ENCODE measurements at regions not wholly inside any gene's neighbourhood (a gene's known extent, or its start where the extent isn't known, plus 50 kb on each side); places are given as distances from the start of the nearest gene placed in this dataset.

DNA sequence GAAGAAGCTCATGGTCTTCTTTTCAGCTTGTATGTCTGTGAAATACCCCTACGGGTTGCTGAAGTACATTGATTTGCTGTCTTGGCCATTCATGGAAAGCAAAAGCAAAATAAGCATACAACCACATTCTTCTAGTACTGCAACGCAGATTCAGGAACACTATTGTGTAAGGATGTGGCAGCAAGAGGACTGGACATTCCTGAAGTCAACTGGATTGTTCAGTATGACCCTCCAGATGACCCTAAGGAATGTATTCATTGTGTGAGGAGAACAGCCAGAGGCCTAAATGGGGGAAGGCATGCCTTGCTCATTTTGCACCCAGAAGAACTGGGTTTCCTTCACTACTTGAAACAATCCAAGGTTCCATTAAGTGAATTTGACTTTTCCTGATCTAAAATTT, 133.4 kb upstream of the ANKRD1 start:
- 72% methylated on average over 2 of the region's 2 CpGs for WGBS

DNA sequence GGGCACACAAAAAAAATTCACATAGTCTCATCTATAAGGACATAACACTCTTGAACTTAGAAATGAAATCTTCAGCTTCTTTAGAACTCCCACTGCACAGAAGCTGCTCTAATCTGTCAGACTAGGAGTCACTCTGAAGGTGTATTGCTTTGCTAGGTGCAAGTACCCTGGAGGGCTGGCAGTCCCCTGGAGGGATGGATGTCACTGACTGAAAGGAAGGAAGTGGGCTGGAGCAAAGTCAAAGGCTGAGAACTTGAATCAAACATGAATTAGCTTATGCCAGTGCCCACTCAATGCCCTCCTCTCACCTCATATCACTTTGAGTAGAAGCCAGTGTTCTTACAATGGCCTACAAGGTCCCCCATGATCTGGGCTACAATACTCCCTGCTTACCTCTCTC, 140.3 kb upstream of the ANKRD1 start:
- TF ChIP-seq, protein P1, sequence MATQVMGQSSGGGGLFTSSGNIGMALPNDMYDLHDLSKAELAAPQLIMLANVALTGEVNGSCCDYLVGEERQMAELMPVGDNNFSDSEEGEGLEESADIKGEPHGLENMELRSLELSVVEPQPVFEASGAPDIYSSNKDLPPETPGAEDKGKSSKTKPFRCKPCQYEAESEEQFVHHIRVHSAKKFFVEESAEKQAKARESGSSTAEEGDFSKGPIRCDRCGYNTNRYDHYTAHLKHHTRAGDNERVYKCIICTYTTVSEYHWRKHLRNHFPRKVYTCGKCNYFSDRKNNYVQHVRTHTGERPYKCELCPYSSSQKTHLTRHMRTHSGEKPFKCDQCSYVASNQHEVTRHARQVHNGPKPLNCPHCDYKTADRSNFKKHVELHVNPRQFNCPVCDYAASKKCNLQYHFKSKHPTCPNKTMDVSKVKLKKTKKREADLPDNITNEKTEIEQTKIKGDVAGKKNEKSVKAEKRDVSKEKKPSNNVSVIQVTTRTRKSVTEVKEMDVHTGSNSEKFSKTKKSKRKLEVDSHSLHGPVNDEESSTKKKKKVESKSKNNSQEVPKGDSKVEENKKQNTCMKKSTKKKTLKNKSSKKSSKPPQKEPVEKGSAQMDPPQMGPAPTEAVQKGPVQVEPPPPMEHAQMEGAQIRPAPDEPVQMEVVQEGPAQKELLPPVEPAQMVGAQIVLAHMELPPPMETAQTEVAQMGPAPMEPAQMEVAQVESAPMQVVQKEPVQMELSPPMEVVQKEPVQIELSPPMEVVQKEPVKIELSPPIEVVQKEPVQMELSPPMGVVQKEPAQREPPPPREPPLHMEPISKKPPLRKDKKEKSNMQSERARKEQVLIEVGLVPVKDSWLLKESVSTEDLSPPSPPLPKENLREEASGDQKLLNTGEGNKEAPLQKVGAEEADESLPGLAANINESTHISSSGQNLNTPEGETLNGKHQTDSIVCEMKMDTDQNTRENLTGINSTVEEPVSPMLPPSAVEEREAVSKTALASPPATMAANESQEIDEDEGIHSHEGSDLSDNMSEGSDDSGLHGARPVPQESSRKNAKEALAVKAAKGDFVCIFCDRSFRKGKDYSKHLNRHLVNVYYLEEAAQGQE (IDR thresholded peaks at IDR 0.05): no peak
- TF ChIP-seq JUND (IDR thresholded peaks at IDR 0.05): no peak
- TF ChIP-seq, protein P2, sequence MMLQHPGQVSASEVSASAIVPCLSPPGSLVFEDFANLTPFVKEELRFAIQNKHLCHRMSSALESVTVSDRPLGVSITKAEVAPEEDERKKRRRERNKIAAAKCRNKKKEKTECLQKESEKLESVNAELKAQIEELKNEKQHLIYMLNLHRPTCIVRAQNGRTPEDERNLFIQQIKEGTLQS (IDR thresholded peaks at IDR 0.05): no peak
- no peak for TF ChIP-seq GABPA (IDR thresholded peaks at IDR 0.05 in 1 of 2, conservative IDR thresholded peaks at IDR 0.05 in 1 of 2)
- TF ChIP-seq HNF4G (IDR thresholded peaks at IDR 0.05): no peak
- TF ChIP-seq RAD21 (IDR thresholded peaks at IDR 0.05): no peak
- no peak for TF ChIP-seq RXRA (IDR thresholded peaks at IDR 0.05)
- no peak for TF ChIP-seq TAF1 (conservative IDR thresholded peaks at IDR 0.05)
- no peak for TF ChIP-seq SP1 (IDR thresholded peaks at IDR 0.05)
- TF ChIP-seq, protein P3, sequence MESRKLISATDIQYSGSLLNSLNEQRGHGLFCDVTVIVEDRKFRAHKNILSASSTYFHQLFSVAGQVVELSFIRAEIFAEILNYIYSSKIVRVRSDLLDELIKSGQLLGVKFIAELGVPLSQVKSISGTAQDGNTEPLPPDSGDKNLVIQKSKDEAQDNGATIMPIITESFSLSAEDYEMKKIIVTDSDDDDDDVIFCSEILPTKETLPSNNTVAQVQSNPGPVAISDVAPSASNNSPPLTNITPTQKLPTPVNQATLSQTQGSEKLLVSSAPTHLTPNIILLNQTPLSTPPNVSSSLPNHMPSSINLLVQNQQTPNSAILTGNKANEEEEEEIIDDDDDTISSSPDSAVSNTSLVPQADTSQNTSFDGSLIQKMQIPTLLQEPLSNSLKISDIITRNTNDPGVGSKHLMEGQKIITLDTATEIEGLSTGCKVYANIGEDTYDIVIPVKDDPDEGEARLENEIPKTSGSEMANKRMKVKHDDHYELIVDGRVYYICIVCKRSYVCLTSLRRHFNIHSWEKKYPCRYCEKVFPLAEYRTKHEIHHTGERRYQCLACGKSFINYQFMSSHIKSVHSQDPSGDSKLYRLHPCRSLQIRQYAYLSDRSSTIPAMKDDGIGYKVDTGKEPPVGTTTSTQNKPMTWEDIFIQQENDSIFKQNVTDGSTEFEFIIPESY (IDR thresholded peaks at IDR 0.05): no peak
- no peaks in the 10 kb centered on the region for H3K4me1 ChIP-seq (ENCODE audit: control insufficient read depth in 4 of 4, insufficient read depth in 4 of 4, low read length in 3 of 4)
- no peak overlapping the region for H3K27ac ChIP-seq (ENCODE audit: low read depth in 1 of 2, low read length in 2 of 2)

More for the DNA sequence above, 133.4 kb upstream of the ANKRD1 start:
- no peaks in the 10 kb centered on the region for H3K27me3 ChIP-seq (ENCODE audit: control insufficient read depth in 4 of 4, insufficient read depth in 4 of 4, low read length in 3 of 4)
- peaks cover 0 to 3% (median under 1%) of the 10 kb centered on the region in 4 donors for H3K4me1 ChIP-seq (ENCODE audit: control insufficient read depth in 4 of 4, insufficient read depth in 4 of 4, low read length in 3 of 4)
- no peaks in the 10 kb centered on the region for H3K36me3 ChIP-seq (ENCODE audit: control insufficient read depth in 4 of 4, insufficient read depth in 3 of 4, low read depth in 1 of 4, low read length in 3 of 4)
- no peak overlapping the region for H3K4me3 ChIP-seq (ENCODE audit: low read depth in 1 of 3, low read length in 3 of 3)
- TF ChIP-seq, protein P4, sequence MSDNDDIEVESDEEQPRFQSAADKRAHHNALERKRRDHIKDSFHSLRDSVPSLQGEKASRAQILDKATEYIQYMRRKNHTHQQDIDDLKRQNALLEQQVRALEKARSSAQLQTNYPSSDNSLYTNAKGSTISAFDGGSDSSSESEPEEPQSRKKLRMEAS (IDR thresholded peaks at IDR 0.05): no peak
- TF ChIP-seq, protein P3 (IDR thresholded peaks at IDR 0.05): no peak
- no peak for TF ChIP-seq FOXA1 (IDR thresholded peaks at IDR 0.05)
- TF ChIP-seq HNF4G (IDR thresholded peaks at IDR 0.05): no peak
- TF ChIP-seq, protein P5, sequence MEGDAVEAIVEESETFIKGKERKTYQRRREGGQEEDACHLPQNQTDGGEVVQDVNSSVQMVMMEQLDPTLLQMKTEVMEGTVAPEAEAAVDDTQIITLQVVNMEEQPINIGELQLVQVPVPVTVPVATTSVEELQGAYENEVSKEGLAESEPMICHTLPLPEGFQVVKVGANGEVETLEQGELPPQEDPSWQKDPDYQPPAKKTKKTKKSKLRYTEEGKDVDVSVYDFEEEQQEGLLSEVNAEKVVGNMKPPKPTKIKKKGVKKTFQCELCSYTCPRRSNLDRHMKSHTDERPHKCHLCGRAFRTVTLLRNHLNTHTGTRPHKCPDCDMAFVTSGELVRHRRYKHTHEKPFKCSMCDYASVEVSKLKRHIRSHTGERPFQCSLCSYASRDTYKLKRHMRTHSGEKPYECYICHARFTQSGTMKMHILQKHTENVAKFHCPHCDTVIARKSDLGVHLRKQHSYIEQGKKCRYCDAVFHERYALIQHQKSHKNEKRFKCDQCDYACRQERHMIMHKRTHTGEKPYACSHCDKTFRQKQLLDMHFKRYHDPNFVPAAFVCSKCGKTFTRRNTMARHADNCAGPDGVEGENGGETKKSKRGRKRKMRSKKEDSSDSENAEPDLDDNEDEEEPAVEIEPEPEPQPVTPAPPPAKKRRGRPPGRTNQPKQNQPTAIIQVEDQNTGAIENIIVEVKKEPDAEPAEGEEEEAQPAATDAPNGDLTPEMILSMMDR (IDR thresholded peaks at IDR 0.05; ENCODE audit: low read depth, low read length, missing input control): no peak
- TF ChIP-seq, protein P2 (IDR thresholded peaks at IDR 0.05): no peak
- TF ChIP-seq NR2F2 (IDR thresholded peaks at IDR 0.05): no peak
- DNase-seq (ENCODE audit: low spot score): no peak
- no peak overlapping the region for H3K9ac ChIP-seq (ENCODE audit: low read depth in 1 of 2, low read length in 2 of 2)
- H3K9me3 ChIP-seq (ENCODE audit: control insufficient read depth in 4 of 4, low read length in 3 of 4): no peaks in the 10 kb centered on the region
- no peak overlapping the region for H3K27ac ChIP-seq (ENCODE audit: low read depth in 1 of 2, low read length in 2 of 2)

More for the DNA sequence above, 140.3 kb upstream of the ANKRD1 start:
- no peaks in the 10 kb centered on the region for H3K36me3 ChIP-seq (ENCODE audit: control insufficient read depth in 4 of 4, insufficient read depth in 3 of 4, low read depth in 1 of 4, low read length in 3 of 4)
- H3K4me3 ChIP-seq (ENCODE audit: low read depth in 1 of 3, low read length in 3 of 3): no peak overlapping the region
- no peaks in the 10 kb centered on the region for H3K27me3 ChIP-seq (ENCODE audit: control insufficient read depth in 4 of 4, insufficient read depth in 4 of 4, low read length in 3 of 4)
- H3K9ac ChIP-seq (ENCODE audit: low read depth in 1 of 2, low read length in 2 of 2): no peak overlapping the region
- no peak for DNase-seq (ENCODE audit: low spot score)
- H3K9me3 ChIP-seq (ENCODE audit: control insufficient read depth in 4 of 4, low read length in 3 of 4): no peaks in the 10 kb centered on the region
